ENCODE measurements at regions not wholly inside any gene's neighbourhood (a gene's known extent, or its start where the extent isn't known, plus 50 kb on each side); places are given as distances from the start of the nearest gene placed in this dataset.
A peak's percentile ranks its signal among the peaks of the same experiment; 100 is the strongest.

DNA sequence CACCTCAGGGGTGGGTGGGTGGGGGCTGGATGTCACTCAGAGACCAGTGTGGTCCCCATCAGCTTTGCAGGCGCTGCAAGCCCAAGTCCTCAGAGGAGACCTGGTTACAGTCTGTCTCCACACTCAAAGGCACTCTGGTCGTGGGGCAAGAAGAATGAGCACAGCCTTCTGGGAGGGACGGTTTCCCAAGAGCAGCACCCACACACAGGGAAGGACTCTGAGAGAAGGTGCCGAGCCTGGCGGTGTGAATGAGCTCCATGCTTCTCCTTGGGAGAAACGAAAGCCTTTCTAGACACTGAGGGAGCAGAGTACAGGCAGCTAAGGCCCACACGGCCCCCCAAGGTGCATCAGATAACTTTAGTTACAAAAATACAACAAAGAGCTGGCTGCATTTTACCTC, 473.6 kb downstream of the FOXO1 start:
- TF ChIP-seq, protein P1, sequence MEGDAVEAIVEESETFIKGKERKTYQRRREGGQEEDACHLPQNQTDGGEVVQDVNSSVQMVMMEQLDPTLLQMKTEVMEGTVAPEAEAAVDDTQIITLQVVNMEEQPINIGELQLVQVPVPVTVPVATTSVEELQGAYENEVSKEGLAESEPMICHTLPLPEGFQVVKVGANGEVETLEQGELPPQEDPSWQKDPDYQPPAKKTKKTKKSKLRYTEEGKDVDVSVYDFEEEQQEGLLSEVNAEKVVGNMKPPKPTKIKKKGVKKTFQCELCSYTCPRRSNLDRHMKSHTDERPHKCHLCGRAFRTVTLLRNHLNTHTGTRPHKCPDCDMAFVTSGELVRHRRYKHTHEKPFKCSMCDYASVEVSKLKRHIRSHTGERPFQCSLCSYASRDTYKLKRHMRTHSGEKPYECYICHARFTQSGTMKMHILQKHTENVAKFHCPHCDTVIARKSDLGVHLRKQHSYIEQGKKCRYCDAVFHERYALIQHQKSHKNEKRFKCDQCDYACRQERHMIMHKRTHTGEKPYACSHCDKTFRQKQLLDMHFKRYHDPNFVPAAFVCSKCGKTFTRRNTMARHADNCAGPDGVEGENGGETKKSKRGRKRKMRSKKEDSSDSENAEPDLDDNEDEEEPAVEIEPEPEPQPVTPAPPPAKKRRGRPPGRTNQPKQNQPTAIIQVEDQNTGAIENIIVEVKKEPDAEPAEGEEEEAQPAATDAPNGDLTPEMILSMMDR (IDR thresholded peaks at IDR 0.05): no peak
- 34 to 42% (median 37%) methylated on average over 7 of the region's 7 CpGs for WGBS, 3 donors
- H3K4me3 ChIP-seq: peak overlapping the region; percentile 24

DNA sequence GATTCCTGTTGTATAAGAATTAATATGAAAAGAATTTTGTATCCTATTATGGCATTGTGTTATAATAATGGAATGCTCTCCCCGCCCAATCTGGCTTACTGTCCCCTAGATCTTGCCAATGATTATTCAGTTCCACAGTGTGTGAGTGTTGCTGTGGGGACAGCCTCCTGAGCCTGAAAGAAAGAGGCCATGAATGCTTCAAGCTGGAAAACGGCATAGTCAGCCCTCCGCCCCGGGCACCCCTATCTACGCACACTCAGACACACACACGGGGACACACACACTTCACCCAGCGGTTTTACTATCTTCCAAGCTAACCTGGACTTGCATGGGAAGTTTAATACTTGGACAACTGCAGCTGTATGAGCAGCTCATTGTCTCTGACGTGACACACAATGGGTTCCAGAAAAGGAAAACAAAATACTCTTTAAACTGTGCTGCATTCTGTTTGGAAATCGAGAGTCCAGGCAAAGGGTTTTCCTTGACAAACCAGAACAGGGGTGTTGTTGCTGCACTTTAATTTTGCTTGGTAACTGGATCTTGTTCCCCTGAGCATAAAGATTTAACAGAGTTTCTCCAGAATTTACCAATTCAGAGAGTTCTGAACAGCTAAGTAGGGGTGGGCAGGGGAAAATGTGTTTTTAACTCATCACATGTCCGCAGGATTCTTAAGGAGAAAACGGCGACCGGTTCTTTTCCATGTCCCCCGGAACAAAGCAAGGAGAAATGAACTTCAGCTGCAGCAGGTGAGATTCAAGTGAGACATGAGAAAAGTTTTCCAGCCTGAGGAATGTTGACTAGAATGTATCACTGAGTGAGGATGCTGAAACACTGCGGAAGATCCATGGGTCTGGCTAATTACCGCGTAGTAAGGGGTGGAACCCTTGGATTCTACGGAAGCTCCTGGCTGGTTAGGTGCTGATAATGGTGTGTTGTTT, 472.9 kb downstream of the FOXO1 start:
- H3K36me3 ChIP-seq (ENCODE audit: insufficient read depth in 1 of 2, low read depth in 1 of 2): no peaks in the 10 kb centered on the region
- DNase-seq (peak; percentile 40 to 63), ATAC-seq (peak; percentile 52 to 73 (median 57))
- 25 to 36% (median 30%) methylated on average over 18 of the region's 18 CpGs for WGBS, 3 donors
- peak overlapping the region; percentile 24 for H3K4me3 ChIP-seq
- intact Hi-C loops (cut with DNase I): loop anchor here in 1 of 2 donors (5.0 kb wide), 2 partner anchors 121 to 474 kb away; partner anchors contain the start of gene FOXO1
- TF ChIP-seq, protein P1 (IDR thresholded peaks at IDR 0.05): no peak
- peak overlapping the region; percentile 63 for H3K27ac ChIP-seq
- H3K9me3 ChIP-seq: no peaks in the 10 kb centered on the region
- peaks cover 39% of the 10 kb centered on the region for H3K4me1 ChIP-seq
- no peaks in the 10 kb centered on the region for H3K27me3 ChIP-seq (ENCODE audit: insufficient read depth in 3 of 3, low read length in 2 of 3)

More for the DNA sequence above, 473.6 kb downstream of the FOXO1 start:
- ATAC-seq: peak; percentile 27 to 74 (median 62)
- H3K36me3 ChIP-seq (ENCODE audit: insufficient read depth in 1 of 2, low read depth in 1 of 2): no peaks in the 10 kb centered on the region
- no peaks in the 10 kb centered on the region for H3K27me3 ChIP-seq (ENCODE audit: insufficient read depth in 3 of 3, low read length in 2 of 3)
- peaks cover 39% of the 10 kb centered on the region for H3K4me1 ChIP-seq
- intact Hi-C loops (cut with DNase I): loop anchor here in 1 of 2 donors (5.0 kb wide), 2 partner anchors 121 to 474 kb away; partner anchors contain the start of gene FOXO1
- peak in 1 of 2 donors; percentile 43 for DNase-seq
- no peaks in the 10 kb centered on the region for H3K9me3 ChIP-seq
- peak overlapping the region; percentile 63 for H3K27ac ChIP-seq

DNA sequence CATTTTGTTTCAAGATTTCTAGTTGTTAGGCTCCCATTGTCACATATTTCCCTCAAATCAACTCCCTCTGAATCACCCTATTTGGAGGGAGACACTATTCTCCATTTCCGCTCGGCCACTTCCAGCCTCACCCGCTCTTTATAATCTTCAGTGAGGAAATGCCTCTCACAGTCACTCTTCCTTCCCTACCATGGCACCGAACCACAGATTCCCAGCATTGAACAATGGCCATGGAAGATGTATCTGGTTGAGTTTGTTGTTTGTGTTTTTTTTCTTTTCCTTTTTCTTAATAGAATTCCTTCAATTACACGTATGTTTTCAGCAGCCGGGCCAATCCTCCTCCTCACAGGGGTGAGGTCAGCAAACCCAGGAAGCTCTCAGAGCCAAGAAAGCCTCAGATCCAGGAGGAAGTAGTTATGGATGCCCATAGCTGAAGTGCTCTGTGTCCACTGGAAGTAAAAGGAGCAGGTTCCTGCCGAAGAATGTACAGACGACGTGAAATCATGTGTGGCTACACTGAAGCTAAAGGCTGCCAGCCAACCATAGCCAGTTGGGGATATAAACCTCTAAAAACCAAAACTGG, 472.1 kb downstream of the FOXO1 start:
- intact Hi-C loops (cut with DNase I): loop anchor here in 1 of 2 donors (5.0 kb wide), 2 partner anchors 122 to 473 kb away; partner anchors contain the start of gene FOXO1
- TF ChIP-seq, protein P1 (IDR thresholded peaks at IDR 0.05): no peak
- H3K4me1 ChIP-seq: peaks cover 39% of the 10 kb centered on the region
- H3K9me3 ChIP-seq: no peaks in the 10 kb centered on the region
- no peaks in the 10 kb centered on the region for H3K27me3 ChIP-seq (ENCODE audit: insufficient read depth in 3 of 3, low read length in 2 of 3)
- H3K36me3 ChIP-seq (ENCODE audit: insufficient read depth in 1 of 2, low read depth in 1 of 2): no peaks in the 10 kb centered on the region
- peak overlapping the region; percentile 63 for H3K27ac ChIP-seq
- no peak for DNase-seq
- WGBS, 3 donors: 42 to 55% (median 47%) methylated on average over 9 of the region's 9 CpGs
- H3K4me3 ChIP-seq: peak overlapping the region; percentile 24
- peak in 1 of 4 donors; percentile 24 for ATAC-seq

DNA sequence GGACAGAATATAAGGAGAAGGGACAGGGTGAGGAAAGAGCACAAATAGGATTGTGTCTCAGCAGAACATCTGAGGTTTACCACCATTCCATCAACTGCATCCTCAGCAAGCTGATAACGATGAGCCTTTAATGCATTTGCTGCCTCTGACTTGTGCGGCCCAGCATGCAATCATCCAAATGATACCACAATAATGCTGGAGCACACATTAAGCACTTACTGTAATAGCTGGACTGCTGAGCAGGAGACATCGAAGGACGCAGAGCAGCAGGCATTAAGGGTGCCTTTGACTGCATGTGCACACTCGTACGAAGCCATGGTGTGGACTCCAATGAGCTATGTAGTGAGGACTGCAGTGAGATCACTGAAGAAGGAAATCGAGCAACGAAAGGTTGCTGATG, 469.4 kb downstream of the FOXO1 start:
- Histone ChIP-seq H3K27ac (no peak overlapping the region), H3K27me3 (ENCODE audit: insufficient read depth in 3 of 3, low read length in 2 of 3) (no peaks in the 10 kb centered on the region), H3K4me3 (no peak overlapping the region), H3K36me3 (ENCODE audit: insufficient read depth in 1 of 2, low read depth in 1 of 2) (no peaks in the 10 kb centered on the region), H3K9me3 (no peaks in the 10 kb centered on the region), H3K4me1 (peaks cover 20% of the 10 kb centered on the region)
- intact Hi-C loops (cut with DNase I): no loop called here
- ATAC-seq: no peak
- DNase-seq: no peak
- WGBS, 3 donors: 96 to 98% (median 96%) methylated on average over 8 of the region's 8 CpGs
- TF ChIP-seq, protein P1 (IDR thresholded peaks at IDR 0.05): no peak
